Gastrocnemius medialis (tissue), 4 donors: ENCODE measurements at regions not wholly inside any gene's neighbourhood (a gene's known extent, or its start where the extent isn't known, plus 50 kb on each side); places are given as distances from the start of the nearest gene placed in this dataset.

Experiments
- CTCF ChIP-seq, 5 experiments: fragments of 450-650 bp in 3 of 5; fragments of 200-600 bp in 2 of 5; sonication (generic) in 2 of 5; IDR thresholded peaks in 4 of 5; conservative IDR thresholded peaks in 1 of 5; 1 replicate in 4 of 5; 2 replicates in 1 of 5; pipeline ENCODE4 v1.5.1; 2016 to 2019; ENCODE audit warnings: antibody characterized with exemption in 5 of 5, mild to moderate bottlenecking in 3 of 5, moderate library complexity in 3 of 5
- POLR2A ChIP-seq, 2 donors: fragments of 450-650 bp; IDR thresholded peaks; one replicate each; pipeline ENCODE4 v1.6.1; 2017; ENCODE audit warnings: antibody characterized with exemption in 2 of 2, mild to moderate bottlenecking in 2 of 2, moderate library complexity in 2 of 2

GRCh38 chr5:82728926-82729702 lies 348.1 kb downstream of the TMEM167A start:
- TF ChIP-seq CTCF (IDR thresholded peaks at IDR 0.05 in 4 of 5, conservative IDR thresholded peaks at IDR 0.05 in 1 of 5) (no peak), POLR2A (IDR thresholded peaks at IDR 0.05) (no peak)
